B cell (primary cell): ENCODE measurements at regions not wholly inside any gene's neighbourhood (a gene's known extent, or its start where the extent isn't known, plus 50 kb on each side); places are given as distances from the start of the nearest gene placed in this dataset.

Experiments used
- ATAC-seq: fragments of 200-7000 bp; cut with Tn5 transposase; one replicate; pipeline ENCODE4 v1.10.0; 2021; ENCODE audit warnings: low read depth, mild to moderate bottlenecking, moderate number of reproducible peaks, moderate library complexity
- CTCF ChIA-PET: fragments of 350-600 bp; sonication (Branson Sonifier 250); formaldehyde crosslinking; loops from one replicate; lab custom pipeline; 2021; ENCODE audit warnings: antibody characterized with exemption, inconsistent platforms; lab: Charles Lee
- POLR2A ChIA-PET: fragments of 350-600 bp; sonication (Branson Sonifier 250); formaldehyde crosslinking; loops from one replicate; lab custom pipeline; 2021; ENCODE audit warnings: antibody characterized with exemption; lab: Charles Lee
- DNase-seq: peaks from one replicate; pipeline ENCODE4 v3.0.0; 2013
- H2AFZ ChIP-seq: 2 replicates; pipeline ENCODE4 v1.6.1; 2012; ENCODE audit warnings: mild to moderate bottlenecking, low read depth, low read length; ENCODE audit not compliant: insufficient read depth, poor library complexity, severe bottlenecking
- H3K27ac ChIP-seq, 2 donors: 1 replicate in 1 of 2; 2 replicates in 1 of 2; pipeline ENCODE4 v1.5.1; 2012 to 2013; ENCODE audit warnings: low read length in 2 of 2, mild to moderate bottlenecking in 2 of 2, moderate library complexity in 1 of 2
- H3K27me3 ChIP-seq, 4 experiments: fragments of 200-600 bp in 1 of 4; sonication (generic) in 1 of 4; replicated peaks in 1 of 4; 1 replicate in 2 of 4; 2 replicates in 2 of 4; pipeline versions ENCODE4 v1.6.1 to v1.7.0; 2013 to 2016; ENCODE audit warnings: low read length in 3 of 4, mild to moderate bottlenecking in 2 of 4, mixed read lengths in 1 of 4, moderate library complexity in 1 of 4; ENCODE audit not compliant: insufficient read depth in 4 of 4, control insufficient read depth in 3 of 4; ENCODE audit errors: control extremely low read depth in 1 of 4
- H3K36me3 ChIP-seq, 2 experiments: replicated peaks in 1 of 2; 1 replicate in 1 of 2; 2 replicates in 1 of 2; pipeline versions ENCODE4 v1.6.1 to v1.7.1; 2013; ENCODE audit warnings: low read length in 1 of 2; ENCODE audit not compliant: insufficient read depth in 2 of 2, control insufficient read depth in 1 of 2; ENCODE audit errors: control extremely low read depth in 1 of 2, extremely low read depth in 1 of 2
- H3K4me1 ChIP-seq, 2 donors: fragments of 200-600 bp in 1 of 2; sonication (generic) in 1 of 2; 1 replicate in 1 of 2; 2 replicates in 1 of 2; pipeline versions ENCODE4 v1.5.1 to v1.6.1; 2013 to 2017; ENCODE audit warnings: low read length in 2 of 2; ENCODE audit not compliant: control insufficient read depth in 2 of 2, insufficient read depth in 2 of 2
- H3K4me2 ChIP-seq: replicated peaks from 2 replicates; pipeline ENCODE3; 2012; ENCODE audit warnings: mild to moderate bottlenecking, low read depth, low read length; ENCODE audit not compliant: poor library complexity, severe bottlenecking
- H3K4me3 ChIP-seq, 5 experiments: fragments of 200-600 bp in 1 of 5; sonication (generic) in 1 of 5; 1 replicate in 3 of 5; 2 replicates in 2 of 5; pipeline versions ENCODE4 v1.5.1 to v1.7.0; 2011 to 2016; ENCODE audit warnings: low read length in 4 of 5, mild to moderate bottlenecking in 4 of 5, low read depth in 2 of 5, control low read depth in 1 of 5, moderate library complexity in 1 of 5; ENCODE audit not compliant: insufficient read depth in 1 of 5; ENCODE audit errors: control extremely low read depth in 1 of 5, extremely low read depth in 1 of 5
- H3K79me2 ChIP-seq: fragments of 200-600 bp; sonication (generic); one replicate; pipeline ENCODE4 v1.6.0; 2016; ENCODE audit warnings: low read length; ENCODE audit not compliant: control insufficient read depth, insufficient read depth
- H3K9ac ChIP-seq: fragments of 200-600 bp; sonication (generic); 2 replicates; pipeline ENCODE4 v1.6.1; 2017; ENCODE audit warnings: mild to moderate bottlenecking, low read length, moderate library complexity
- H3K9me3 ChIP-seq, 3 donors: one replicate each; pipeline versions ENCODE4 v1.6.1 to v1.7.1; 2013; ENCODE audit warnings: low read length in 2 of 3; ENCODE audit not compliant: control insufficient read depth in 2 of 3, insufficient read depth in 1 of 3; ENCODE audit errors: control extremely low read depth in 1 of 3
- H4K20me1 ChIP-seq: 2 replicates; pipeline ENCODE4 v1.6.0; 2012; ENCODE audit warnings: mild to moderate bottlenecking, low read length; ENCODE audit not compliant: insufficient read depth, control insufficient read depth, poor library complexity, severe bottlenecking
- H3K27ac Mint-ChIP-seq: one replicate; pipeline ENCODE4 v1.8.0; 2021; ENCODE audit warnings: mixed read lengths
- H3K27me3 Mint-ChIP-seq: one replicate; pipeline ENCODE4 v1.8.0; 2021; ENCODE audit warnings: mixed read lengths
- H3K4me1 Mint-ChIP-seq: one replicate; pipeline ENCODE4 v1.8.0; 2021; ENCODE audit warnings: mixed read lengths
- H3K4me3 Mint-ChIP-seq: one replicate; pipeline ENCODE4 v1.8.0; 2021; ENCODE audit warnings: mixed read lengths
- H3K9me3 Mint-ChIP-seq: one replicate; pipeline ENCODE4 v1.8.0; 2022; ENCODE audit warnings: mixed read lengths; ENCODE audit not compliant: insufficient read depth
- CTCF ChIP-seq: fragments of 200-600 bp; IDR thresholded peaks from one replicate; pipeline ENCODE4 v1.8.0; 2022; ENCODE audit warnings: antibody characterized with exemption, mild to moderate bottlenecking
- EZH2 ChIP-seq: IDR thresholded peaks from 2 replicates; pipeline ENCODE4 v1.6.1; 2012; ENCODE audit warnings: borderline replicate concordance, low read depth, mild to moderate bottlenecking, moderate library complexity, low read length; ENCODE audit not compliant: insufficient read depth, poor library complexity, severe bottlenecking
- WGBS: methylation state at CpG from one replicate; pipeline ENCODE4 v1.1.5; 2013; ENCODE audit warnings: missing lambda C conversion rate; ENCODE audit not compliant: insufficient coverage; 5-methylcytosine and 5-hydroxymethylcytosine counted together
- intact Hi-C: fragments of 100-400 bp; cut with micrococcal nuclease; formaldehyde crosslinking; loops from one replicate; pipeline ENCODE4 v1.10.0; 2022

GRCh38 chr1:29664711-29665110 lies 428.4 kb downstream of the PTPRU start:
- Histone ChIP-seq H3K4me2 (no peak overlapping the region), H2AFZ (no peak overlapping the region), H3K36me3 (no peaks in the 10 kb centered on the region), H3K9ac (no peak overlapping the region), H4K20me1 (no peaks in the 10 kb centered on the region), H3K27me3 (peaks cover 0 to 7% (median 6%) of the 10 kb centered on the region in 4 experiments), H3K4me1 (no peaks in the 10 kb centered on the region), H3K27ac (no peak overlapping the region), H3K4me3 (no peak overlapping the region), H3K9me3 (peaks cover 0 to 7% (median 6%) of the 10 kb centered on the region in 3 donors), H3K79me2 (no peaks in the 10 kb centered on the region)
- ChIA-PET POLR2A (no interaction called here), CTCF (no interaction called here)
- Mint-ChIP-seq H3K9me3 (peaks cover 2% of the 10 kb centered on the region), H3K27ac (no peak overlapping the region), H3K4me1 (no peaks in the 10 kb centered on the region), H3K4me3 (no peak overlapping the region), H3K27me3 (peaks cover 26% of the 10 kb centered on the region)
- TF ChIP-seq EZH2 (no peak), CTCF (no peak)
- DNase-seq (no peak), ATAC-seq (no peak)
- WGBS: 75% methylated on average over 1 of the region's 2 CpGs
- intact Hi-C loops: no loop called here

DNA sequence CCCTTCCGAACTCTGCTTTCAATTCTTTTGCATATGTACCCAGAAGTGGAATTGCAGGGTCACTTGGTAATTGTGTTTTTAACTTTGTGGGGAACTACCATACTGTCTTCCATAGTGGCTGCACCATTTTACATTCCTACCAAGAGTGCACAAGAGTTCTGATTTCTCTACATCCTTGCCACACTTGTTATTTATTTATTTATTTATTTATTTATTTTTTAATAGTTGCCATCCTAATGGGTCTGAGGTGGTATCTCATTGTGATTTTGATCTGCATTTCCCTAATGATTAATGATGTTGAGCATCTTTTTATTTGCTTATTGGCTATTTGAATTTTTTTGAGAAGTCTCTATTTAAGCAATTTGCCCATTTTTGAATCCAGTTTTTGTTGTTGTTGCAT lies 422.4 kb downstream of the PTPRU start:
- CTCF ChIA-PET: no interaction called here

More for the DNA sequence above, 422.4 kb downstream of the PTPRU start:
- no peaks in the 10 kb centered on the region for H3K27me3 ChIP-seq
- H2AFZ ChIP-seq: no peak overlapping the region
- H3K9me3 ChIP-seq: peaks cover 0 to 8% (median 7%) of the 10 kb centered on the region in 3 donors
- no peak overlapping the region for H3K4me2 ChIP-seq
- H3K36me3 ChIP-seq: no peaks in the 10 kb centered on the region
- DNase-seq: no peak
- POLR2A ChIA-PET: no interaction called here
- Mint-ChIP-seq H3K27me3 (peaks cover 15% of the 10 kb centered on the region), H3K27ac (no peak overlapping the region), H3K4me1 (no peaks in the 10 kb centered on the region), H3K9me3 (peaks cover 5% of the 10 kb centered on the region), H3K4me3 (no peak overlapping the region)
- ATAC-seq: no peak
- TF ChIP-seq EZH2: no peak
- no peak for TF ChIP-seq CTCF
- H3K27ac ChIP-seq: no peak overlapping the region
- no peaks in the 10 kb centered on the region for H4K20me1 ChIP-seq
- no peaks in the 10 kb centered on the region for H3K79me2 ChIP-seq
- intact Hi-C loops: no loop called here
- WGBS: no CpG with 5 or more reads among the region's 1 CpG
- H3K9ac ChIP-seq: no peak overlapping the region
- H3K4me3 ChIP-seq: no peak overlapping the region
- H3K4me1 ChIP-seq: no peaks in the 10 kb centered on the region
